ENCODE measurements at regions not wholly inside any gene's neighbourhood (a gene's known extent, or its start where the extent isn't known, plus 50 kb on each side); places are given as distances from the start of the nearest gene placed in this dataset.

- TF ChIP-seq TAF1 (IDR thresholded peaks at IDR 0.05; ENCODE audit: borderline replicate concordance, insufficient read depth, low read length), result no peak
- TF ChIP-seq REST (IDR thresholded peaks at IDR 0.05; ENCODE audit: insufficient read depth in 1 of 2, low read depth in 2 of 2, low read length in 2 of 2), result no peak
Observed at GRCh38 chr15:70336425-70337009, 238.8 kb upstream of the TLE3 start.
